Sigmoid colon (tissue), 6 donors: ENCODE measurements at regions not wholly inside any gene's neighbourhood (a gene's known extent, or its start where the extent isn't known, plus 50 kb on each side); places are given as distances from the start of the nearest gene placed in this dataset.

Experiments used
- DNase-seq: peaks from one replicate; pipeline ENCODE4 v3.0.0-alpha.2; 2019
- H3K27ac ChIP-seq, 4 donors: fragments of 200-600 bp; sonication (generic); one replicate each; pipeline ENCODE4 v1.5.1; 2016 to 2019; ENCODE audit warnings: mild to moderate bottlenecking in 1 of 4
- H3K27me3 ChIP-seq, 3 donors: fragments of 200-600 bp; sonication (generic); one replicate each; pipeline ENCODE4 v1.5.1; 2019; ENCODE audit warnings: mild to moderate bottlenecking in 1 of 3
- H3K36me3 ChIP-seq, 4 donors: fragments of 200-600 bp; sonication (generic); one replicate each; pipeline ENCODE4 v1.5.1; 2016 to 2019
- H3K4me1 ChIP-seq, 4 donors: fragments of 200-600 bp; sonication (generic); one replicate each; pipeline ENCODE4 v1.5.1; 2017 to 2019
- H3K4me3 ChIP-seq, 4 donors: fragments of 200-600 bp; sonication (generic); one replicate each; pipeline ENCODE4 v1.5.1; 2017 to 2019; ENCODE audit warnings: mild to moderate bottlenecking in 2 of 4, moderate library complexity in 1 of 4
- H3K9me3 ChIP-seq, 4 donors: fragments of 200-600 bp in 3 of 4; sonication (generic) in 3 of 4; one replicate each; pipeline versions ENCODE4 v1.5.1 to v1.6.1; 2013 to 2019
- CTCF ChIP-seq, 4 experiments: fragments of 450-650 bp in 3 of 4; fragments of 200-600 bp in 1 of 4; IDR thresholded peaks; one replicate each; pipeline ENCODE4 v1.5.1; 2016 to 2019; ENCODE audit warnings: antibody characterized with exemption in 4 of 4, mild to moderate bottlenecking in 3 of 4, moderate library complexity in 2 of 4
- EP300 ChIP-seq, 4 donors: sonication (generic); formaldehyde crosslinking; IDR thresholded peaks; one replicate each; pipeline ENCODE4 v1.6.1; 2017; ENCODE audit warnings: antibody characterized with exemption in 4 of 4
- POLR2A ChIP-seq, 2 donors: fragments of 450-650 bp; IDR thresholded peaks; one replicate each; pipeline ENCODE4 v1.6.1; 2016; ENCODE audit warnings: antibody characterized with exemption in 2 of 2, mild to moderate bottlenecking in 2 of 2, moderate library complexity in 2 of 2
- POLR2AphosphoS5 ChIP-seq, 4 donors: sonication (generic); formaldehyde crosslinking; IDR thresholded peaks; one replicate each; pipeline ENCODE4 v1.6.1; 2017; ENCODE audit warnings: antibody characterized with exemption in 4 of 4
- WGBS, 2 donors: extraction: QIAGEN DNeasy Blood & Tissue Kit; methylation state at CpG; one replicate each; pipeline ENCODE4 v1.1.7; 2013; 5-methylcytosine and 5-hydroxymethylcytosine counted together
- intact Hi-C: fragments of 100-400 bp; cut with DNase I; formaldehyde crosslinking; loops from one replicate; pipeline ENCODE4 v1.15.1; 2023
- donor health status: healthy with polysubstance abuse.
- donor health status: healthy.

GRCh38 chr16:79358188-79358587 lies 242.3 kb downstream of the MAF start:
- H3K36me3 ChIP-seq: no peaks in the 10 kb centered on the region
- TF ChIP-seq CTCF (IDR thresholded peaks at IDR 0.05): no peak
- TF ChIP-seq EP300 (IDR thresholded peaks at IDR 0.05): no peak
- no peak for TF ChIP-seq POLR2A (IDR thresholded peaks at IDR 0.05)
- no peak for TF ChIP-seq POLR2AphosphoS5 (IDR thresholded peaks at IDR 0.05)
- H3K4me3 ChIP-seq: no peak overlapping the region
- peaks cover 0 to 2% (median 0%) of the 10 kb centered on the region in 4 donors for H3K9me3 ChIP-seq
- H3K27ac ChIP-seq: no peak overlapping the region
- no peaks in the 10 kb centered on the region for H3K27me3 ChIP-seq
- intact Hi-C loops: no loop called here
- DNase-seq: no peak
- WGBS, 2 donors: 87 to 89% methylated on average over 9 of the region's 9 CpGs
- no peaks in the 10 kb centered on the region for H3K4me1 ChIP-seq

GRCh38 chr16:79355600-79356358 lies 244.8 kb downstream of the MAF start:
- H3K9me3 ChIP-seq: peaks cover 0 to 2% (median 0%) of the 10 kb centered on the region in 4 donors
- no peaks in the 10 kb centered on the region for H3K36me3 ChIP-seq
- DNase-seq: no peak
- no peaks in the 10 kb centered on the region for H3K27me3 ChIP-seq
- intact Hi-C loops: no loop called here
- no peak overlapping the region for H3K4me3 ChIP-seq
- 88 to 91% methylated on average over 15 of the region's 15 CpGs for WGBS, 2 donors
- no peak for TF ChIP-seq EP300 (IDR thresholded peaks at IDR 0.05)
- TF ChIP-seq POLR2A (IDR thresholded peaks at IDR 0.05): no peak
- H3K27ac ChIP-seq: no peak overlapping the region
- no peaks in the 10 kb centered on the region for H3K4me1 ChIP-seq

- no peaks in the 10 kb centered on the region for H3K9me3 ChIP-seq
- WGBS, 2 donors: 91 to 94% methylated on average over 7 of the region's 7 CpGs
- H3K27me3 ChIP-seq: no peaks in the 10 kb centered on the region
- TF ChIP-seq EP300 (IDR thresholded peaks at IDR 0.05): no peak
- TF ChIP-seq POLR2A (IDR thresholded peaks at IDR 0.05): no peak
- TF ChIP-seq POLR2AphosphoS5 (IDR thresholded peaks at IDR 0.05): no peak
- TF ChIP-seq CTCF (IDR thresholded peaks at IDR 0.05): no peak
- intact Hi-C loops: no loop called here
- no peaks in the 10 kb centered on the region for H3K36me3 ChIP-seq
- no peak overlapping the region for H3K4me3 ChIP-seq
- H3K27ac ChIP-seq: no peak overlapping the region
- H3K4me1 ChIP-seq: no peaks in the 10 kb centered on the region
- no peak for DNase-seq
Observed at GRCh38 chr16:79351927-79352326, 248.6 kb downstream of the MAF start.

GRCh38 chr16:79349803-79350202 lies 250.7 kb downstream of the MAF start:
- Histone ChIP-seq H3K9me3 (no peaks in the 10 kb centered on the region), H3K27ac (no peak overlapping the region), H3K4me3 (no peak overlapping the region), H3K4me1 (no peaks in the 10 kb centered on the region), H3K36me3 (no peaks in the 10 kb centered on the region), H3K27me3 (no peaks in the 10 kb centered on the region)
- DNase-seq: no peak
- no peak for TF ChIP-seq EP300 (IDR thresholded peaks at IDR 0.05)
- TF ChIP-seq CTCF (IDR thresholded peaks at IDR 0.05): no peak
- TF ChIP-seq POLR2A (IDR thresholded peaks at IDR 0.05): no peak
- TF ChIP-seq POLR2AphosphoS5 (IDR thresholded peaks at IDR 0.05): no peak
- intact Hi-C loops: no loop called here
- WGBS, 2 donors: 92 to 93% methylated on average over 3 of the region's 3 CpGs

- WGBS, 2 donors: 90% methylated on average over 11 of the region's 11 CpGs
- no peak for DNase-seq
- intact Hi-C loops: no loop called here
Observed at GRCh38 chr16:79348521-79349306, 251.8 kb downstream of the MAF start.

More at GRCh38 chr16:79348521-79349306, 251.8 kb downstream of the MAF start:
- TF ChIP-seq POLR2AphosphoS5 (IDR thresholded peaks at IDR 0.05) (no peak), POLR2A (IDR thresholded peaks at IDR 0.05) (no peak), CTCF (IDR thresholded peaks at IDR 0.05) (no peak), EP300 (IDR thresholded peaks at IDR 0.05) (no peak)
- Histone ChIP-seq H3K4me1 (no peaks in the 10 kb centered on the region), H3K9me3 (no peaks in the 10 kb centered on the region), H3K4me3 (no peak overlapping the region), H3K36me3 (no peaks in the 10 kb centered on the region), H3K27ac (no peak overlapping the region), H3K27me3 (no peaks in the 10 kb centered on the region)
